ENCODE measurements at regions not wholly inside any gene's neighbourhood (a gene's known extent, or its start where the extent isn't known, plus 50 kb on each side); places are given as distances from the start of the nearest gene placed in this dataset.
"Not testable (repeated sequence)": the region's sequence is repeated elsewhere in the genome, so short reads cannot be mapped to it uniquely, and the experiment has no call there.

DNA sequence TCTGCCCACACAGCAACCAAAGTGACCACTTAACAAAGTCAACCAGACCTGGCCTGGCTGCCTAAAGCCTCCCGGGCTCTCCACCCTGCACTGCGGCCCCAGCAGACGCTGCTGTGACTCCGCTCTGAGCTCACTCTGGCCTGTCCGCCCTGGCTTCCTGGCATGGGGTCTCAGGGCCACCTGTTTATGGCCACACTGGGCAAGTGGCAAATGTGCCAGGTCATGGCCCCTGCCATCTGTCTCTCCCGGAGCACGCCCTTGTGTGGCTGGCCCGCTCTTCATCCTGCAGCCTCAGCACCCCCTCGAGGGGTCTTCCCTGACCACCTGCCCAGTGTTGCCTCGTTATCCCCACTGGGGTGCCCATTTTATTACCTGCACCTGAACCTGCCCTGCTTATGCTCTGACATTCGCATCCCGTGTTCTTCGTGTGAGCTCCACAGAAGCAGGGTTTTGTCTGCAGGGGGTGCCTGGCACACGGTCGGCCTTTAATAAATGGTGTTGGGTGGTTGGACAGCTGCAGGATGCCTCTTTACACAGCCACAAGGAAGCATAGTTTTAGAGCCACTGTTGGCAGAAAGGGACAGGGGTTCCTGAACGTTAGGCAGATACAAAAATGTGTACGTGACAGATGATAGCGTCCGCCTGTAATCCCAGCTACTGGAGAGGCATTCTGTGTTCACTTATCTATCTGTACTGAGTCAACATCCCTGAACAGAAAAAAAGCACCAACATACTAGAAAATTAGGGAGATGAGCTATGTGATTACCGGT is 785.6 kb downstream of the TBC1D22A start:
- no peak for DNase-seq (ENCODE audit: low read depth)

DNA sequence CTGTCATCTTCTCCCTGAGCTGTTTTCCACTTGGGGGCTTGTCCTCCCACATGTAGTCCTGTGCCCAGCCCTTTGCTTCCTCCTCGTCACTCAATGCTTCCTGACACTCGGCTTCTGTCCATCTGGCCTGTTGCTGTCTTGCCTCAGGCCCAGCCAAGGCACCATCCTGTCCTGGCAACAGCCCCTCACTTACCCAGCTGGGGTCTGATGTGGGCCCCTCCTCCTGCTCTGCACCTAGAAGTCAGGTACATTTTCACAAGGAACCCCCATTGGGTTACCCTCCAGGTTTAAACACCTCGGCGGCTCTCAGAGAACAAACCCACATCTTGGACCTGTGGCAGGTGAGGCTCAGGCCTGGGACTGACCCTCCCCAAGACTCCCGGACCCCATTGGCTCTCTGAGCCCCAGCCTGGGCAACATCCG is 784.8 kb downstream of the TBC1D22A start:
- no peak for DNase-seq (ENCODE audit: low read depth)

- DNase-seq (ENCODE audit: low read depth) = no peak
Measured at GRCh38 chr22:47544696-47545095, 782.2 kb downstream of the TBC1D22A start.

- DNase-seq (ENCODE audit: low read depth) = no peak
Measured at GRCh38 chr22:47543447-47543846, 781.0 kb downstream of the TBC1D22A start.

DNA sequence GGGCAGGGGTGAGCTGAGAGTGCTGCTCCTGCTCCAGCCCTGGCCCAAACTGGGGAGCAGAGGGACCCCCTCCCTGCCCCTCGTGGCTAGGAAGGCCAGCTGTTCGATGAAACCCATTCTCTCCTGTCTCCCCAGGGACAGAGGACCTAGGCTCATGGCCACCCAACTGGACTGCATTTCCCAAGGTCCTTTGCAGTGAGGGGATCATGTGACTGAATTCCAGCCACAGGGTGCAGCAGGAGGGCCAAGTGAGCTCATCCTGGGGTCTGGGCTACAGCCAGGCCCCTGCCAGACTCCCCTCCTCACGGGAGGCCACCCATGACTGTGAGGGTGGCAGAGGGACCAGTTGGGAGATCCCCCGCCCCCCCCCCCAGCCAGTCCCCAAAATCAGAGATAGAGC is 777.6 kb downstream of the TBC1D22A start:
- no peak for DNase-seq (ENCODE audit: low read depth)

- DNase-seq (ENCODE audit: low read depth) = no peak
Measured at GRCh38 chr22:47539374-47539773, 776.9 kb downstream of the TBC1D22A start.

GRCh38 chr22:47535681-47536080 is 773.2 kb downstream of the TBC1D22A start:
- DNase-seq (ENCODE audit: low read depth) = no peak

DNA sequence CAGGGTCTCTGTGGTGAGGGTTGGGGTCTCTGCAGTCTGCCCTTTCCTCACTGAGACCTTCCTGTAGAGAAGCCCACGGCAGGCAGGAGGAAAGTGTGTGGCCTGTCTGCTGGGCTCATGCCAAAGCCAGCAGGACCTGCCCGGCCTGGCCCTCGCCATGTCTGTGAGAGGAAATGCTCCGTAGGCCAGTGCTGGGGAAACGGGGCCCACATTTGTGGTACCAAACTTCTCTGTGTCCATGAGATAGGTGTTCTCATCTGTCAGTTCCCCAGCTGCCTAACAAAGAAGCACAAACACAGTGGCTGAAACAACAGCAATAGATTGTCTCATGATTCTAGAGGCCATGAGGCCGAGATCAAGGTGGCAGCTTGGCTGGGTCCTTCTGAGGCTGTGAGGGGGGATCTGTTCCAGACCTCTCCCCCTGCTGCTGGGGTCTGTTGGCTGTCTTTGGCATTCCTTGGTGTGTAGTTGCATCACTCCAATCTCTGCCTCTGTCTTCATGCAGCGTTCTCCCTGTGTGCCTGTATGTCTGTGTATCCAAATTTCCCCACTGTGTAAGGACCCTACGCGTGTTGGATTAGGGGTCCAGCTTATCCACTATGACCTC is 772.5 kb downstream of the TBC1D22A start:
- no peak for DNase-seq (ENCODE audit: low read depth)

- no peak for DNase-seq (ENCODE audit: low read depth)
Measured at GRCh38 chr22:47533961-47534803, 771.7 kb downstream of the TBC1D22A start.

- DNase-seq (ENCODE audit: low read depth) = no peak
Measured at GRCh38 chr22:47517062-47517461, 754.6 kb downstream of the TBC1D22A start.

GRCh38 chr22:47515384-47516125 is 753.1 kb downstream of the TBC1D22A start:
- no peak for DNase-seq (ENCODE audit: low read depth)

GRCh38 chr22:47512617-47513016 is 750.2 kb downstream of the TBC1D22A start:
- DNase-seq (ENCODE audit: low read depth) = no peak

DNA sequence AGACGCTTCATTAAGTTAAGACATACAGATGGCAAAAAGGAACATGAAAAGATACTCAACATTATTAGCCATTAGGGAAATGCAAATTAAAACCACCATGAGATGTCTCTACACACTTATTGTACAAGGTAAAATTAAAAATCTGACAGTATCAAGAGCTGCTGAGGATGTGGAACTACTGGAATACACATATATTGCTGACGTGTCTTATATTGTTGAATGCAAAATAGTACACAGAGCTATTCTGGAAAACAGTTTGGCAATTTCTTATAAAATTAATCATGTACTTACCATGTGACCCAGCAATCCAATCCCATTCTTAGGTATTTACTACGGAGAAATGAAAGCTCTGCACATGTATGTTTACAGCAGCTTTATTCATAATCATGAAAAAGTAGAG is 742.5 kb downstream of the TBC1D22A start:
- DNase-seq (ENCODE audit: low read depth) = no peak

DNA sequence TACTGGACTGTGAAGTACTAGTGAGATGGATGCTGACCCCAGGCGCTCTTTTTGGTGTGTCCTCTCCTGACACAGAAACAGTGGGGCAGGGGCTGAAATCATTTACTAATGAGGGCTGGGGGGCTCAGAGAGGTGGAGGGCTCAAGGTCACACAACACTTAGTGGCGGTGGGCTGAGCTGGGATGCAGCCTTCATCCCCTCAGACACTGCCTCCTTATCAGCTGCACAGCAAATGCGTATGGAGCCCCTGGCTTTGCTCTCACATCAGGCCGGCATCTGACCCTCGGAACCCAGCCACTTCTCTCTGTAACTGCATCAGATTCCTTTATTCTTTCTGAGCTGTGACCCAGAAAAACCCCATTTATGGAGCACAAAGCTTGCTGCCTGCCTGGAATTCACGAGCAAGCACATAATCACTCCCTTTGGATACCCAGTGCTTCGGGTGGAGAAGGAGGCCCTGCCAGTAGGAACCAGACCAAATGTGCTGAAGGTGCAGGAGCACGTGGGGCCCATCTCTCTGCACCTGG is 736.6 kb downstream of the TBC1D22A start:
- no peak for DNase-seq (ENCODE audit: low read depth)

DNA sequence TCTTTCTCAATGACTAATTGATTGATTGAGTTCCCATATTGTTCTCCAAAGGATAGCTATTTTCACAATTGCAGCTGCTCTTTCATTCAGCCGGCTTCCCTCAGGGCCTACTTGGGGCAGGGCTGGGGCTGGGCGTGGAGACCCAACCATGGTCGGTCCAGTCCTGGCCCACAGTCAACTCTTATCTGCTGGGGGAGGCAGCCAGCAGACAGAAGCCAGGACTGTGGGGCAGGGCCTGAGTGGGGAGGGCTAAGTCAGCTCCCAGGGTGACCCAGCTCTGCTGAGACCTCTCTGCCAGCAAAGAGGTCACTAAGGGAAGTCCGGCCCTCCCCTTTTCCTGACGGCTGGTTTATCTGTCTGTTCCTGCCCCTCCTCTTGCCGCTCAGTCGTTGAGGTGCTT is 735.2 kb downstream of the TBC1D22A start:
- no peak for DNase-seq (ENCODE audit: low read depth)

DNA sequence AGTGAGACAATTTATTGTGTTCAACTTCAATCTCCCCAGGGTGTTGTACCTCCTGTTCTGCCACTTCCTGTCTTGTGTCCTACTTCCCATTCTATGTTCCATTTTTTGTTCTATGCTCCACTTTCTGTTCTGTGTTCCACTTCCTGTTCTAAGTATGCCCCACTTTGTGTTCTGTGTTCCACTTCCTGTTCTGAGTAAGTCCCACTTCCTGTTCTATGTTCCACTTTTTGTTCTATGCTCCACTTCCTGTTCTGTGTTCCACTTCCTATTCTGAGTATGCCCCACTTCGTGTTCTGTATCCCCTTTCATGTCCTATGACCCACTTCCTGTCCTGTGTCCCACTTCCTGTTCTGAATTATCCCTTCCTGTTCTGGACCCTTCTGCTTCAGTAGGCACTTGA is 732.7 kb downstream of the TBC1D22A start:
- DNase-seq (ENCODE audit: low read depth) = no peak

DNA sequence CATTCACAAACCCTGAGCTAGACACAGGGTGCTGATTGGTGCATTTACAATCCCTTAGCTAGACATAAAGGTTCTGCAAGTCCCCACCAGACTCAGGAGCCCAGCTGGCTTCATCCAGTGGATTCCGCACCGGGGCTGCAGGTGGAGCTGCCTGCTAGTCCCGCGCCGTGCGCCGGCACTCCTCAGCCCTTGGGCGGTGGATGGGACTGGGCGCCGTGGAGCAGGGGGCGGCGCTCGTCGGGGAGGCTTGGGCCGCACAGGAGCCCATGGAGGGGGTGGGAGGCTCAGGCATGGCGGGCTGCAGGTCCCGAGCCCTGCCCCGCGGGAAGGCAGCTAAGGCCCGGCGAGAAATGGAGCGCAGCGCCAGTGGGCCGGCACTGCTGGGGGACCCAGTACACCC is 725.7 kb downstream of the TBC1D22A start:
- not testable (repeated sequence) for DNase-seq (ENCODE audit: low read depth)

GRCh38 chr22:47486569-47487312 is 724.3 kb downstream of the TBC1D22A start:
- no peak for DNase-seq (ENCODE audit: low read depth)

DNA sequence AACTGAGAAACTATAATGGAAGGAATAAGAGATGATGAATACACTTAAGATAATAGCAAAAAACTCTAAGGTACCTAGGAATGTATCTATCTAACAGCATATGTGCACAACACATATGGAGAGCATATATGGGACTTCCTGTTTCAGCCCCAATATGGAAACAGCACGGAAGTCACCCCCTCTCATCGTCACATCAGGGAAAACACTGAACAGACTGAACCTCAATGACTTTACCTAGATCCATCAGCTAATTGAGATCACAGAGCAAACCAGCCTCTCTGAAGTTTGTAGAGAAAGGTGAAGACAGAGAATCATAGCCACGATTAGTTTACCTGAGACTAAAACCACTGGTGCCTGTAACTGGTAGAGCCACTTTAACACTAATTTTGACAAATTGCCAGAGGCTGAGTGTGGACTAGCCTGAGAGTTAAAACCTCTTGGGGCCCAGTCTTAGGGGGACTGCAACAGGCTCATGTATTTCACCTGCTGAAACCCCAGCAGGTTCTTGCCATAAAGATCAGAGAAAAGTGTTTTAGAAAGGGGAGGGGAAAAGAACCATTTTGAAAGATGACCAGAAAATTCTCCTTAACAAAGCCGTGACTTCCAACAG is 722.6 kb downstream of the TBC1D22A start:
- DNase-seq (ENCODE audit: low read depth) = no peak

DNA sequence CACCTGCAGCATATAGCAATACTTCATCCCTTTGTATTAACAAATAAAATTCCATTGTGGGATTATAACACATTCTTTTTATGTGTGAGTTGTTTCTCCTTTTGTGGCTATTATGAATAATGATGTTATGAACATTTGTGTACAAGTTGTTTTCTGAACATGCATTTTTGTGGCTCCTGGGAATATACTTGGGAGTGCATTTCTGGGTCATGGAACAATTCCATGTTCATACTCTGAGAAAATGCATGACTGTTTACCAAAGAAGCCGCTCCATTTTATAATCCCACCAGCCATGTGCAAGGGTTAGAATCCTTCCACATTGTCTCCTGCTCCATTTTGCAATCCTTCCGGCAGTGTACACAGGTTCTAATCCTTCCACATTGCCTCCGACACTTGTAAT is 713.8 kb downstream of the TBC1D22A start:
- no peak for DNase-seq (ENCODE audit: low read depth)

DNA sequence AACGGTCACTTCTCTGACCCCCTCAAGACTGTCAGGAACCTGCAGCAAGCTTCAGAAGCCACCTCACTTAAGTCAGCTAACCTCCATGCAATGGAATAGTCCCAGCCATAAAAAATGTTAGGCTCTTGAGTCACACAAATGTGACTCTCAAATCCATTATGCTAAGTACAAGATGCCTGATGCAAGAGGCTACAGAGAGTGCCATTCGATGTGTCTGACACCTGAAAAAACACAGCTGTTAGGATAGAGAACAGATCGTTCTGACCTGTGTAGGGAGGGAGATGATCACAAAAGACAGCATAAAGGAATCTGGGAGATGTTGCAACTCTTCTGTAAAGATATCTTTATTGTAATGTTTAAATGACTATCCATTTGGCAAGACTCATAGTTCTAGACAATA is 712.4 kb downstream of the TBC1D22A start:
- DNase-seq (ENCODE audit: low read depth) = no peak

Measured in activated T-helper 1 cell treated with Interleukin-2 at 50 U/mL for 16 hours (primary cell).